SK-N-SH treated with all-trans-retinoic acid at 6 μM for 48 hours (cell line): ENCODE measurements at regions not wholly inside any gene's neighbourhood (a gene's known extent, or its start where the extent isn't known, plus 50 kb on each side); places are given as distances from the start of the nearest gene placed in this dataset.
"Not testable (repeated sequence)": the region's sequence is repeated elsewhere in the genome, so short reads cannot be mapped to it uniquely, and the experiment has no call there.

Source experiments
- ATAC-seq: fragments of 200-7000 bp; cut with Tn5 transposase; 3 replicates; pipeline ENCODE4 v1.9.1; 2020; ENCODE audit warnings: mild to moderate bottlenecking, moderate library complexity
- ARNTL ChIP-seq: fragments of 450-650 bp; formaldehyde crosslinking; IDR thresholded peaks from 2 replicates; pipeline ENCODE4 v1.5.0; 2020; ENCODE audit warnings: low read depth, mild to moderate bottlenecking, moderate library complexity, borderline replicate concordance
- CSDC2 ChIP-seq: fragments of 250-450 bp; sonication (Bioruptor Pico); IDR thresholded peaks from 2 replicates; pipeline ENCODE4 v1.5.0; 2020; ENCODE audit warnings: mild to moderate bottlenecking, moderate library complexity
- ESRRG ChIP-seq: fragments of 250-450 bp; sonication (Bioruptor Pico); IDR thresholded peaks from 2 replicates; pipeline ENCODE4 v1.6.1; 2021; ENCODE audit warnings: mild to moderate bottlenecking
- GLIS3 ChIP-seq: fragments of 250-450 bp; sonication (Bioruptor Pico); IDR thresholded peaks from 2 replicates; pipeline ENCODE4 v1.5.0; 2020; ENCODE audit warnings: mild to moderate bottlenecking, moderate library complexity
- OSR1 ChIP-seq: fragments of 250-450 bp; sonication (Bioruptor Pico); IDR thresholded peaks from 2 replicates; pipeline ENCODE4 v1.8.0; 2022; ENCODE audit warnings: moderate library complexity, mild to moderate bottlenecking, inconsistent platforms
- RARB ChIP-seq: fragments of 250-450 bp; sonication (Bioruptor Pico); IDR thresholded peaks from 2 replicates; pipeline ENCODE4 v1.8.0; 2021; ENCODE audit warnings: mild to moderate bottlenecking, moderate library complexity
- SNAI2 ChIP-seq: fragments of 250-450 bp; sonication (Bioruptor Pico); IDR thresholded peaks from 2 replicates; pipeline ENCODE4 v1.5.0; 2020; ENCODE audit warnings: mild to moderate bottlenecking, moderate library complexity
- TCF4 ChIP-seq: fragments of 250-450 bp; sonication (Bioruptor Pico); IDR thresholded peaks from 2 replicates; pipeline ENCODE4 v1.8.0; 2021; ENCODE audit warnings: mild to moderate bottlenecking, moderate library complexity, borderline replicate concordance
- TOX ChIP-seq: fragments of 250-450 bp; sonication (Bioruptor Pico); IDR thresholded peaks from 2 replicates; pipeline ENCODE4 v1.8.0; 2021; ENCODE audit warnings: mild to moderate bottlenecking, moderate library complexity, borderline replicate concordance
- ZC3H10 ChIP-seq: fragments of 250-450 bp; sonication (Bioruptor Pico); IDR thresholded peaks from 2 replicates; pipeline ENCODE4 v1.5.1; 2021; ENCODE audit warnings: mild to moderate bottlenecking, moderate library complexity
- ZFP30 ChIP-seq: fragments of 450-650 bp; formaldehyde crosslinking; IDR thresholded peaks from 2 replicates; pipeline ENCODE4 v1.5.0; 2022; ENCODE audit warnings: mild to moderate bottlenecking, moderate library complexity
- ZNF565 ChIP-seq: fragments of 450-650 bp; formaldehyde crosslinking; conservative IDR thresholded peaks from 2 replicates; pipeline ENCODE4 v1.5.0; 2020; ENCODE audit warnings: low read depth, mild to moderate bottlenecking, moderate library complexity
- ZNF70 ChIP-seq: fragments of 450-650 bp; formaldehyde crosslinking; IDR thresholded peaks from 2 replicates; pipeline ENCODE4 v1.5.0; 2020; ENCODE audit warnings: mild to moderate bottlenecking, moderate library complexity
- TF ChIP-seq, protein P1 (sequence below): fragments of 250-450 bp; sonication (Bioruptor Pico); IDR thresholded peaks from 2 replicates; pipeline ENCODE4 v1.8.0; 2020; ENCODE audit warnings: mild to moderate bottlenecking, moderate library complexity, borderline replicate concordance
- TF ChIP-seq, protein P2 (sequence below): fragments of 250-450 bp; sonication (Bioruptor Pico); IDR thresholded peaks from 2 replicates; pipeline ENCODE4 v1.8.0; 2021; ENCODE audit warnings: low read depth, mild to moderate bottlenecking, moderate library complexity, borderline replicate concordance
- TF ChIP-seq, protein P3 (sequence below): fragments of 250-450 bp; sonication (Bioruptor Pico); IDR thresholded peaks from 2 replicates; pipeline ENCODE4 v1.5.1; 2021; ENCODE audit warnings: mild to moderate bottlenecking, moderate library complexity
- TF ChIP-seq, protein P4 (sequence below): fragments of 250-450 bp; sonication (Bioruptor Pico); IDR thresholded peaks from 2 replicates; pipeline ENCODE4 v1.5.1; 2020; ENCODE audit warnings: low read depth, mild to moderate bottlenecking, moderate library complexity

DNA sequence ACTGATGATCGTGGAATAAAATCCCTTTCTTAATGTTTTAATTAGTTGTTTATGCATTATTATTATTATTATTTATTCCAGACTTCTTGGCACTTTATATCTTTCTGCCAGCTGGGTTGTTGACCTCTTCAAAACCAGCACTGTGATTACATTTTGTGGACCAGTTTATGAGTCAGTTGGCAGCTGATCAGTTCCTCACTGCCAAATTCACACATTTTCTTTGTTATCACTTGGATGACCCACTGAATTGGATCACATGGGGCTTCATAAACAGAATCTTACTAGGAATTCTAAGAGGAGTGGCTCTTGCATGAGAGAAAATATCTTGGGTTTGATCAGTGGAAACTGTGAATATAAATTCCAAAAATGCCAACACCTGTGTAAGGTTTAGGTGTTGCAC is 321.8 kb upstream of the SPRED2 start (continued):
- TF ChIP-seq, protein P1, sequence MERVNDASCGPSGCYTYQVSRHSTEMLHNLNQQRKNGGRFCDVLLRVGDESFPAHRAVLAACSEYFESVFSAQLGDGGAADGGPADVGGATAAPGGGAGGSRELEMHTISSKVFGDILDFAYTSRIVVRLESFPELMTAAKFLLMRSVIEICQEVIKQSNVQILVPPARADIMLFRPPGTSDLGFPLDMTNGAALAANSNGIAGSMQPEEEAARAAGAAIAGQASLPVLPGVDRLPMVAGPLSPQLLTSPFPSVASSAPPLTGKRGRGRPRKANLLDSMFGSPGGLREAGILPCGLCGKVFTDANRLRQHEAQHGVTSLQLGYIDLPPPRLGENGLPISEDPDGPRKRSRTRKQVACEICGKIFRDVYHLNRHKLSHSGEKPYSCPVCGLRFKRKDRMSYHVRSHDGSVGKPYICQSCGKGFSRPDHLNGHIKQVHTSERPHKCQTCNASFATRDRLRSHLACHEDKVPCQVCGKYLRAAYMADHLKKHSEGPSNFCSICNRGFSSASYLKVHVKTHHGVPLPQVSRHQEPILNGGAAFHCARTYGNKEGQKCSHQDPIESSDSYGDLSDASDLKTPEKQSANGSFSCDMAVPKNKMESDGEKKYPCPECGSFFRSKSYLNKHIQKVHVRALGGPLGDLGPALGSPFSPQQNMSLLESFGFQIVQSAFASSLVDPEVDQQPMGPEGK (CRISPR knock-in tag), result no peak
- TF ChIP-seq, protein P2, sequence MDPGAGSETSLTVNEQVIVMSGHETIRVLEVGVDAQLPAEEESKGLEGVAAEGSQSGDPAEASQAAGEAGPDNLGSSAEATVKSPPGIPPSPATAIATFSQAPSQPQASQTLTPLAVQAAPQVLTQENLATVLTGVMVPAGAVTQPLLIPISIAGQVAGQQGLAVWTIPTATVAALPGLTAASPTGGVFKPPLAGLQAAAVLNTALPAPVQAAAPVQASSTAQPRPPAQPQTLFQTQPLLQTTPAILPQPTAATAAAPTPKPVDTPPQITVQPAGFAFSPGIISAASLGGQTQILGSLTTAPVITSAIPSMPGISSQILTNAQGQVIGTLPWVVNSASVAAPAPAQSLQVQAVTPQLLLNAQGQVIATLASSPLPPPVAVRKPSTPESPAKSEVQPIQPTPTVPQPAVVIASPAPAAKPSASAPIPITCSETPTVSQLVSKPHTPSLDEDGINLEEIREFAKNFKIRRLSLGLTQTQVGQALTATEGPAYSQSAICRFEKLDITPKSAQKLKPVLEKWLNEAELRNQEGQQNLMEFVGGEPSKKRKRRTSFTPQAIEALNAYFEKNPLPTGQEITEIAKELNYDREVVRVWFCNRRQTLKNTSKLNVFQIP (CRISPR knock-in tag), result no peak
- no peak for TF ChIP-seq ESRRG (CRISPR knock-in tag)
- no peak for TF ChIP-seq ZNF70 (CRISPR knock-in tag)
- no peak for TF ChIP-seq RARB (CRISPR knock-in tag)

DNA sequence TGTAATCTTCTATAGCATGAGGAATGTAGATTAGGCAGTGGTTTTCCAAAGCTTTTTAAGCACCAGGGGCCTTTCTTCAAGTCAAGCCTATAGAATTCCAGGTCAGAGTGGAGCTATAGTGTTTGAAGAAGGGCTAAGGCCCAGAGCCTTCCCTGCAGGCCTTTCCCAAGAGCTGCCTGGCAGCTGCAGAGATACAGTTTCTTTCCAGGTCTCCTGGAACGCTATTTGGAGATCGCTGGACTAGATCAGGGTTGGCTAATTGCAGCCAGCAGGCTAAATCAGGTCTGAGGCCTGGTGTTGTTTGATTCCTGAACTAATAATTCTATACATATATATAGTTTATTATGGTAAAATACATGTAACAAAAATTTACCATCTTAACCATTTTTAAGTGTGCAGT is 319.0 kb upstream of the SPRED2 start:
- no peak for ATAC-seq
- no peak for TF ChIP-seq ZNF70 (CRISPR knock-in tag)
- TF ChIP-seq, protein P3, sequence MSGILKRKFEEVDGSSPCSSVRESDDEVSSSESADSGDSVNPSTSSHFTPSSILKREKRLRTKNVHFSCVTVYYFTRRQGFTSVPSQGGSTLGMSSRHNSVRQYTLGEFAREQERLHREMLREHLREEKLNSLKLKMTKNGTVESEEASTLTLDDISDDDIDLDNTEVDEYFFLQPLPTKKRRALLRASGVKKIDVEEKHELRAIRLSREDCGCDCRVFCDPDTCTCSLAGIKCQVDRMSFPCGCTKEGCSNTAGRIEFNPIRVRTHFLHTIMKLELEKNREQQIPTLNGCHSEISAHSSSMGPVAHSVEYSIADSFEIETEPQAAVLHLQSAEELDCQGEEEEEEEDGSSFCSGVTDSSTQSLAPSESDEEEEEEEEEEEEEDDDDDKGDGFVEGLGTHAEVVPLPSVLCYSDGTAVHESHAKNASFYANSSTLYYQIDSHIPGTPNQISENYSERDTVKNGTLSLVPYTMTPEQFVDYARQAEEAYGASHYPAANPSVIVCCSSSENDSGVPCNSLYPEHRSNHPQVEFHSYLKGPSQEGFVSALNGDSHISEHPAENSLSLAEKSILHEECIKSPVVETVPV, result no peak
- no peak for TF ChIP-seq ZFP30
- no peak for TF ChIP-seq TOX
- no peak for TF ChIP-seq CSDC2 (CRISPR knock-in tag)
- TF ChIP-seq TCF4 (CRISPR knock-in tag), result no peak
- TF ChIP-seq, protein P4, sequence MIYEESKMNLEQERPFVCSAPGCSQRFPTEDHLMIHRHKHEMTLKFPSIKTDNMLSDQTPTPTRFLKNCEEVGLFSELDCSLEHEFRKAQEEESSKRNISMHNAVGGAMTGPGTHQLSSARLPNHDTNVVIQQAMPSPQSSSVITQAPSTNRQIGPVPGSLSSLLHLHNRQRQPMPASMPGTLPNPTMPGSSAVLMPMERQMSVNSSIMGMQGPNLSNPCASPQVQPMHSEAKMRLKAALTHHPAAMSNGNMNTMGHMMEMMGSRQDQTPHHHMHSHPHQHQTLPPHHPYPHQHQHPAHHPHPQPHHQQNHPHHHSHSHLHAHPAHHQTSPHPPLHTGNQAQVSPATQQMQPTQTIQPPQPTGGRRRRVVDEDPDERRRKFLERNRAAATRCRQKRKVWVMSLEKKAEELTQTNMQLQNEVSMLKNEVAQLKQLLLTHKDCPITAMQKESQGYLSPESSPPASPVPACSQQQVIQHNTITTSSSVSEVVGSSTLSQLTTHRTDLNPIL (CRISPR knock-in tag), result no peak
- TF ChIP-seq RARB (CRISPR knock-in tag), result no peak
- no peak for TF ChIP-seq SNAI2 (CRISPR knock-in tag)
- no peak for TF ChIP-seq ZNF565 (CRISPR knock-in tag)
- TF ChIP-seq, all 23 proteins: peak for 0

DNA sequence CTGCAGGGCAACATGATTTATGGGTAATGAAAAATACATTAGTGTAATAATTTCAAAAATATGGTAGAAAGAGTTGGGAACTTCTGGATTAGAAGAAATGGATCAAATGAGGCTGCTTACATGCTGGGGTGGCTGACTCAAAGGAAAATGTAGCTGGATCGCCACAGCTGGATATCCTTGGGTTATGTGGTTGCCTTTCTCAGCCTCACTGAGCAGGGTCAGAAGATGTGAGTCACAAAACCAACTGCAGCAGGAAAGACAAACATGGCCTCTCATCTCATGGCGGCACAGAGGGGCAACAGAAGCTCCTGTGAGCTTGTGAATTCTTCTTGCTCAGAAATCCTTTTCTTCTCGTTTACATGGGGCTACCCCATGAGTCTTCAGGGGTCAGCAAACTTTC is 317.1 kb upstream of the SPRED2 start:
- ATAC-seq, result no peak
- no peak for TF ChIP-seq ZNF70 (CRISPR knock-in tag)
- no peak for TF ChIP-seq ESRRG (CRISPR knock-in tag)
- TF ChIP-seq, protein P1 (CRISPR knock-in tag), result no peak
- no peak for TF ChIP-seq OSR1
- TF ChIP-seq RARB (CRISPR knock-in tag), result no peak
- TF ChIP-seq ARNTL, result no peak
- TF ChIP-seq GLIS3 (CRISPR knock-in tag), result no peak
- TF ChIP-seq ZC3H10 (CRISPR knock-in tag), result no peak
- no peak for TF ChIP-seq ZNF565 (CRISPR knock-in tag)
- TF ChIP-seq, protein P4 (CRISPR knock-in tag), result no peak
- TF ChIP-seq, all 23 proteins: peak for 0

DNA sequence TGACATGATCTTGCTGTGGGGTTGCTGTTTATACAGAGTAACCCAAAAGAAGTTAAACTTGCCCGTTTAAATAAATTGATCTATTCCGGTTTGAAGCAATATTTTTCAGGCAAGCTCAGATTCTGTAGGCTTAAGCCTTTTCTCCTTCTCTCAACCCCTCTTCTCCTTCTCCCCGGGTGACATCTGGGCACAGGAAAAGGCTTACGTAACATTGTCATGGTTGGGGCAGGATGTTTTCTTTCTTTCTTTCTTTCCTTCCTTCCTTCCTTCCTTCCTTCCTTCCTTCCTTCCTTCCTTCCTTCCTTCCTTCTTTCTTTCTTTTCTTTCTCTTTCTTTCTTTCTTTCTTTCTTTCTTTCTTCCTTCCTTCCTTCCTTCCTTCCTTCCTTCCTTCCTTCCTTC is 315.5 kb upstream of the SPRED2 start:
- ATAC-seq, result not testable (repeated sequence)
